Uterus (tissue), 3 donors: ENCODE measurements at regions not wholly inside any gene's neighbourhood (a gene's known extent, or its start where the extent isn't known, plus 50 kb on each side); places are given as distances from the start of the nearest gene placed in this dataset.

Experiments
- DNase-seq, 2 donors: peaks; one replicate each; pipeline ENCODE4 v3.0.0-alpha.2; 2019 to 2020
- H3K27ac ChIP-seq, 2 donors: fragments of 200-600 bp; sonication (generic); 1 replicate in 1 of 2; 2 replicates in 1 of 2; pipeline ENCODE4 v1.5.1; 2016 to 2018
- H3K27me3 ChIP-seq, 2 donors: fragments of 200-600 bp; sonication (generic); one replicate each; pipeline ENCODE4 v1.5.1; 2018 to 2019; ENCODE audit warnings: control low read depth in 1 of 2
- H3K36me3 ChIP-seq, 2 donors: fragments of 200-600 bp; sonication (generic); one replicate each; pipeline ENCODE4 v1.5.1; 2019; ENCODE audit warnings: control low read depth in 1 of 2
- H3K4me1 ChIP-seq, 2 donors: fragments of 200-600 bp; sonication (generic); one replicate each; pipeline ENCODE4 v1.5.1; 2018 to 2019; ENCODE audit warnings: control low read depth in 1 of 2
- H3K4me3 ChIP-seq, 2 donors: fragments of 200-600 bp; sonication (generic); 1 replicate in 1 of 2; 2 replicates in 1 of 2; pipeline ENCODE4 v1.5.1; 2018 to 2019; ENCODE audit warnings: mild to moderate bottlenecking in 1 of 2
- H3K9me3 ChIP-seq, 2 donors: fragments of 200-600 bp; sonication (generic); one replicate each; pipeline ENCODE4 v1.5.1; 2019; ENCODE audit warnings: control low read depth in 1 of 2
- POLR2A ChIP-seq, 2 donors: fragments of 450-650 bp; IDR thresholded peaks; one replicate each; pipeline ENCODE4 v1.6.1; 2016; ENCODE audit warnings: antibody characterized with exemption in 2 of 2, mild to moderate bottlenecking in 1 of 2, moderate library complexity in 1 of 2
- intact Hi-C: fragments of 100-400 bp; cut with DNase I; formaldehyde crosslinking; loops from one replicate; pipeline ENCODE4 v1.15.1; 2023; ENCODE audit warnings: low total_unique reads
- TF ChIP-seq, protein P1 (sequence below), 4 experiments: fragments of 200-600 bp in 2 of 4; fragments of 450-650 bp in 2 of 4; sonication (generic) in 2 of 4; IDR thresholded peaks; one replicate each; pipeline ENCODE4 v1.5.1; 2016 to 2019; ENCODE audit warnings: antibody characterized with exemption in 4 of 4, mild to moderate bottlenecking in 2 of 4, moderate library complexity in 1 of 4
- donor health status: DM: yes; HTN: yes; CAD: no.

DNA sequence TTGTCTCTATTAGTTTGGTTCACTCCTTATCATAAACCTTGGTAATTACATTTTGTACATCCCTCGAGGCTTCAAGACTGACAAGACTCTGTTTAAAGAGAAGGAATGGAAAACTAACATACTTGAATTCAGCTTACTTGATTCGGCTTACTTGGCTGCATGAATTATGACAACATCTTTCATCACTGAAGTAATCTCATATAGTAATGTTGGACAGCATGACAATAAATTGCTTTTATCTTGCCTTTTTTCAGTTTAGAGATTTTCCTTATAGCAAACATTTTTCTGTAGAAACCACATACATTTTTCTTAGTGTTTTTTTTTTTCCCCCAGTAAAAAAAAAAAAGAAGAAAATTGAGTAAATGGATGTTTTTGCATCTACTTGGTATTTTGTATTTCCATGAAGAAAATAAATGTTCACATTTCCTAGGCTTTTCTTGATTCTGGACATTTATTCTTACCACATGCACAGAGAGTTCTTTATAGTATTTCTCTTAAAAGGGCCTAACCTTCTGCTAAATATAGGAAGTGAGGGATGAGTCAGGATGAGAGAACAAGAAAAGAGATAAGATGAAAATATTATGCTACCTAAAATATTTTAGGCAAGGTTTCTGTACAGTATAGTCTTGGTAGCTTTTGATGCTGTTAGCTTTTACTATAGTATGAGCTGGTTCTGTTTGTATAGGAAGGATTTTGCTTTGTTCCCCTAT, 101.0 kb upstream of the HDGFL1 start:
- peak overlapping the region in 1 of 2 donors; percentile 0 for H3K27ac ChIP-seq
- no peaks in the 10 kb centered on the region for H3K4me1 ChIP-seq
- DNase-seq, result no peak
- no peak overlapping the region for H3K4me3 ChIP-seq
- H3K36me3 ChIP-seq, result no peaks in the 10 kb centered on the region
- intact Hi-C loops, result no loop called here
- TF ChIP-seq, protein P1, sequence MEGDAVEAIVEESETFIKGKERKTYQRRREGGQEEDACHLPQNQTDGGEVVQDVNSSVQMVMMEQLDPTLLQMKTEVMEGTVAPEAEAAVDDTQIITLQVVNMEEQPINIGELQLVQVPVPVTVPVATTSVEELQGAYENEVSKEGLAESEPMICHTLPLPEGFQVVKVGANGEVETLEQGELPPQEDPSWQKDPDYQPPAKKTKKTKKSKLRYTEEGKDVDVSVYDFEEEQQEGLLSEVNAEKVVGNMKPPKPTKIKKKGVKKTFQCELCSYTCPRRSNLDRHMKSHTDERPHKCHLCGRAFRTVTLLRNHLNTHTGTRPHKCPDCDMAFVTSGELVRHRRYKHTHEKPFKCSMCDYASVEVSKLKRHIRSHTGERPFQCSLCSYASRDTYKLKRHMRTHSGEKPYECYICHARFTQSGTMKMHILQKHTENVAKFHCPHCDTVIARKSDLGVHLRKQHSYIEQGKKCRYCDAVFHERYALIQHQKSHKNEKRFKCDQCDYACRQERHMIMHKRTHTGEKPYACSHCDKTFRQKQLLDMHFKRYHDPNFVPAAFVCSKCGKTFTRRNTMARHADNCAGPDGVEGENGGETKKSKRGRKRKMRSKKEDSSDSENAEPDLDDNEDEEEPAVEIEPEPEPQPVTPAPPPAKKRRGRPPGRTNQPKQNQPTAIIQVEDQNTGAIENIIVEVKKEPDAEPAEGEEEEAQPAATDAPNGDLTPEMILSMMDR (IDR thresholded peaks at IDR 0.05), result no peak
- no peak for TF ChIP-seq POLR2A (IDR thresholded peaks at IDR 0.05)
- H3K27me3 ChIP-seq, result no peaks in the 10 kb centered on the region
- no peaks in the 10 kb centered on the region for H3K9me3 ChIP-seq

DNA sequence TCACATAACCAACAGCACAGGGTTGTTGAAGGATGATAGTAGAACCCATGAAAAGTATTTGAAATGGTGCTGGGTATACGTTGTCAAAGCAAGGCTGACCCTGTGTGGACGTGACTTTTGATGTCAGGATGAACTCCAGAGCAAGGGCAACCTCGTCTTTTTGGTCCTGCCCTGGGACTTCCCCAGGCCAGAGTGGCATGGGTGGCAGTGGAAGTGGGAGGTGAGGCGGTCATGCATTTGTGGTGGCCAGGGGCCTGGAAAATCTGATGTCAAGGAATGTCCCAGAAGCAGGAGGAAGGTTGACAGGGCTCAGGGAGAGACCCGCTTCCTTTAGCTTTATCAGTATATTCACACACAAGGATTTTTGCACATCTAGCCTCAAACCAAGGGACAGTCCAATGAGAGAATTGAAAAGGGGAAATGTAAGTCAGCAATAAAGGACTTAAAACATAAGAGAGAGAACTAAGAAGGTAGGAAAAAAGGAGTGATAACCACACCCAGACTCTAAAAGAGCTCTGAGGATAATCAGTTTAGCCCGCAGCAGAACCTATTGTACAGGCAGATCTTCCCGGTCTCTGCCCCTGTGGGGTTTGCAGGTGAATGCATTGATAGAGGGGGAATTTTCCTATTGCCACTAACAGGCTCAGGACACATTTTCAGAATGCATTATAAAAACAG, 98.8 kb upstream of the HDGFL1 start:
- no peak for TF ChIP-seq POLR2A (IDR thresholded peaks at IDR 0.05)
- TF ChIP-seq, protein P1 (IDR thresholded peaks at IDR 0.05), result no peak
- intact Hi-C loops, result no loop called here
- no peaks in the 10 kb centered on the region for H3K36me3 ChIP-seq
- H3K27ac ChIP-seq, result peak overlapping the region in 1 of 2 donors; percentile 39
- H3K4me3 ChIP-seq, result no peak overlapping the region
- no peaks in the 10 kb centered on the region for H3K27me3 ChIP-seq
- H3K4me1 ChIP-seq, result no peaks in the 10 kb centered on the region
- H3K9me3 ChIP-seq, result no peaks in the 10 kb centered on the region
- no peak for DNase-seq

DNA sequence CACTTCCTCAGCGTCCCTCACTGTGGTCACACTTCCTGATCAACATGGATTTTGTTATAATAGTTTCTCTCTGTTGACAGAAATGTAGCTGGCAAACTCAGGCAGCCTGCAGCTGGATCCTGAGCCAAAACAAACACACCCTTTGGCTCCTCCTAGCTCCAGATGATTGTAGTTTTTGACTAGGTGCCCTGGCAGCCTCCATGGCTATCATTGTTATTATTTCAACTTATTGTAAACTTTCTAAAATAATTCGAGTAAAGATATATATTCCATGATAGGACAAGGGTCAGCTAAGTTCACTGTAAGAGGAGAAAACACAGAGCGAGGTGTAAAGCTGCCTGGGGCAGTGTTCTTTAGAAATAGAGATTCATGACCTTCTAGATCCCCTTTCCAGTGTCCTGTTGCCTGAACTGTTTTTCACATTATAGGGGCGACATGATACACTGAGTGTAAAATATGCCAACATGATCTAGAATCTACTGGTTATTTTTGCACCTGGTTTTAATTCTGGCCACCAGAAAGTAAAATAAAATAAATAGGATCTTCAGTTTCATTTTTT, 98.2 kb upstream of the HDGFL1 start:
- no peaks in the 10 kb centered on the region for H3K36me3 ChIP-seq
- no peaks in the 10 kb centered on the region for H3K9me3 ChIP-seq
- H3K27me3 ChIP-seq, result no peaks in the 10 kb centered on the region
- H3K4me1 ChIP-seq, result no peaks in the 10 kb centered on the region
- H3K27ac ChIP-seq, result peak overlapping the region in 1 of 2 donors; percentile 39
- H3K4me3 ChIP-seq, result no peak overlapping the region
- intact Hi-C loops, result no loop called here
- DNase-seq, result peak; percentile 19 to 34
- TF ChIP-seq POLR2A (IDR thresholded peaks at IDR 0.05), result no peak
- TF ChIP-seq, protein P1 (IDR thresholded peaks at IDR 0.05), result peak in 1 of 4 experiments; percentile 11

DNA sequence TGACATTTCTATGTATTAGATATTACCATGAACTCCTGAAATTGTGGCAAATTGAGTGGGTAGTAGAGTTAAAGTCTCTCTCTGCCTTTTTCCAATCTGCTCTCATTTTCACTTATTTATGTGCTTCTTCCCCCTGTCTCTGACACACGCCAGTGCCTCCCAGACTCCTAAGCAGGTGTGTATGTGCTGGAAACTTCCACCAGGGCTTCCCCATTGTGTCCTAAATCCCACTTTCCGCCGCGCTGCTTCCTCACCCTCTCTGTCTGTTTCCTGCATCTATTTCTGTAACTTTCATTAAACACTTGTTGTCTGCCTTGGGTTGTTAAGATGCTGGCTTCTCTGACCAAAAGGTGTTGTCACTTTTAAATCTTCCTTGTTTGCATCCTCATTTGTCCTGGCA, 97.6 kb upstream of the HDGFL1 start:
- DNase-seq, result no peak
- H3K4me3 ChIP-seq, result no peak overlapping the region
- TF ChIP-seq, protein P1 (IDR thresholded peaks at IDR 0.05), result no peak
- TF ChIP-seq POLR2A (IDR thresholded peaks at IDR 0.05), result no peak
- H3K9me3 ChIP-seq, result no peaks in the 10 kb centered on the region
- intact Hi-C loops, result no loop called here
- H3K36me3 ChIP-seq, result no peaks in the 10 kb centered on the region
- no peaks in the 10 kb centered on the region for H3K27me3 ChIP-seq
- H3K27ac ChIP-seq, result peak overlapping the region in 1 of 2 donors; percentile 39
- H3K4me1 ChIP-seq, result no peaks in the 10 kb centered on the region
